ENCODE measurements at regions not wholly inside any gene's neighbourhood (a gene's known extent, or its start where the extent isn't known, plus 50 kb on each side); places are given as distances from the start of the nearest gene placed in this dataset.
"Not testable (repeated sequence)": the region's sequence is repeated elsewhere in the genome, so short reads cannot be mapped to it uniquely, and the experiment has no call there.

DNA sequence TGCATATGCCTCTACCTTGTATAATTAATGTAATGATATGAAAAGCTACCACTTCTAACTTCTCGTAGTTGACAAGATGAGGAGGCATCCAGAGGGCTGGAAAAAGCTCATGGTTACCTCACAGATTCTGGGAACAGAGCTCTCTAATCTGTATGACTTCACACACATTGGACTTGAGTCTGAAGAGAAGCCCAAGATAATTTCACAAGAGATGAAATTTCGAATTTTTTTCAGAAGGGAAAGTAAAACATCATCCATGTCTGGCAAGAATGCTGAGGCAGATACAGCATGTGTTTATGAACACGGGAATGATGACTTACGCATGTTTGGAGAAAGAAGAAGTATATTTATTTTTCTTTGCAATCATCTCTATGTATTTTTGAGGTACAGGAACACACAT, 141.8 kb upstream of the TENT5A start:
- intact Hi-C loops (cut with DNase I; ENCODE audit: low total_unique reads) = no loop called here
- Histone ChIP-seq H3K4me3 (peak overlapping the region in 1 of 3 donors; percentile 19), H3K9me3 (no peaks in the 10 kb centered on the region), H3K27ac (peak overlapping the region in 1 of 2 donors; percentile 73), H3K36me3 (no peaks in the 10 kb centered on the region), H3K27me3 (no peaks in the 10 kb centered on the region), H3K4me1 (peaks cover 0 to 4% of the 10 kb centered on the region in 2 donors)
- TF ChIP-seq POLR2AphosphoS5 (IDR thresholded peaks at IDR 0.05) (no peak), POLR2A (IDR thresholded peaks at IDR 0.05) (no peak)
- TF ChIP-seq, protein P1, sequence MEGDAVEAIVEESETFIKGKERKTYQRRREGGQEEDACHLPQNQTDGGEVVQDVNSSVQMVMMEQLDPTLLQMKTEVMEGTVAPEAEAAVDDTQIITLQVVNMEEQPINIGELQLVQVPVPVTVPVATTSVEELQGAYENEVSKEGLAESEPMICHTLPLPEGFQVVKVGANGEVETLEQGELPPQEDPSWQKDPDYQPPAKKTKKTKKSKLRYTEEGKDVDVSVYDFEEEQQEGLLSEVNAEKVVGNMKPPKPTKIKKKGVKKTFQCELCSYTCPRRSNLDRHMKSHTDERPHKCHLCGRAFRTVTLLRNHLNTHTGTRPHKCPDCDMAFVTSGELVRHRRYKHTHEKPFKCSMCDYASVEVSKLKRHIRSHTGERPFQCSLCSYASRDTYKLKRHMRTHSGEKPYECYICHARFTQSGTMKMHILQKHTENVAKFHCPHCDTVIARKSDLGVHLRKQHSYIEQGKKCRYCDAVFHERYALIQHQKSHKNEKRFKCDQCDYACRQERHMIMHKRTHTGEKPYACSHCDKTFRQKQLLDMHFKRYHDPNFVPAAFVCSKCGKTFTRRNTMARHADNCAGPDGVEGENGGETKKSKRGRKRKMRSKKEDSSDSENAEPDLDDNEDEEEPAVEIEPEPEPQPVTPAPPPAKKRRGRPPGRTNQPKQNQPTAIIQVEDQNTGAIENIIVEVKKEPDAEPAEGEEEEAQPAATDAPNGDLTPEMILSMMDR (IDR thresholded peaks at IDR 0.05) = no peak
- DNase-seq (ENCODE audit: low spot score in 2 of 2) = no peak

DNA sequence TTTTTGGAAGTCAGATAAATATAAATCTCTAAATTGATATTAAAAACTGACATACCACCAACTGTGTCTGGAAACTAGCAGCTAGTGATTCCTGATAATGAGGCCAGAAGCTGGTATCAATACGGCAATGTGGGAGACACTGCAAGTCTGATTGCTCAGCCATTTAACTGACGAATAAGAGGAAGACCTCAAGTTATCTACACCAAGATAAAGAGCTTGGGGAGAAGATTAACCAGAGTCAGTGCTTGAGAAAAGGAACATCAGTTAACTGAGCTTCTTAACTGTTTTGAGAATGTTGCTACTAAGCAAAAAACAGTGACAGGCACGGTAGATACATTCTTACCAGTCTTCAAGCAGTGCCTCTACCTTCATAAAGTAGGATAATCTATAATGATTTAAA, 140.4 kb upstream of the TENT5A start:
- no peaks in the 10 kb centered on the region for H3K27me3 ChIP-seq
- DNase-seq (ENCODE audit: low spot score in 2 of 2) = no peak
- peaks cover 0 to 4% of the 10 kb centered on the region in 2 donors for H3K4me1 ChIP-seq
- TF ChIP-seq, protein P1 (IDR thresholded peaks at IDR 0.05) = no peak
- TF ChIP-seq POLR2AphosphoS5 (IDR thresholded peaks at IDR 0.05) (no peak), POLR2A (IDR thresholded peaks at IDR 0.05) (no peak)
- no peaks in the 10 kb centered on the region for H3K36me3 ChIP-seq
- H3K27ac ChIP-seq = no peak overlapping the region
- intact Hi-C loops (cut with DNase I; ENCODE audit: low total_unique reads) = no loop called here
- no peaks in the 10 kb centered on the region for H3K9me3 ChIP-seq
- no peak overlapping the region for H3K4me3 ChIP-seq

DNA sequence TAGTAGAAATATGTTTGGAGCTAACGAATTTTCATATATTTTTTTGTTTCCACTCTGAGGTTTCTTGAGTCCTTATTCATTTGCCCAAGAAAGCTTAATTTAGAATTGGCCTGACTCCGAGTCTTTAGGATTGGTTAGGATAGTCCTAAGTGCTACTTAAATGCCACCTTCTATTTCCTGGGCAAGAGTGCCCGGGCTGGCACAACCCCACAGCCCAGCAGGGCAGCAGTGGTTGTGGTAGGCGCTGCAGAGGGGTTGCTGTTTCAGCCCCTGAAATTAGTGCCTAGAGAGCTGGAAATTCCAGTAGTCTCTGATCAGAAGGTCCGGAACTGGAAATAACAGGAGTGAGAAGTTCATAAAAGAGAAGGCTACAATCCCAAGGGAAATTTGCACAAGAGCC, 139.4 kb upstream of the TENT5A start:
- H3K4me3 ChIP-seq = no peak overlapping the region
- intact Hi-C loops (cut with DNase I; ENCODE audit: low total_unique reads) = no loop called here
- H3K27me3 ChIP-seq = no peaks in the 10 kb centered on the region
- no peak for DNase-seq (ENCODE audit: low spot score in 2 of 2)
- H3K27ac ChIP-seq = no peak overlapping the region
- TF ChIP-seq POLR2A (IDR thresholded peaks at IDR 0.05) = no peak
- TF ChIP-seq, protein P1 (IDR thresholded peaks at IDR 0.05) = no peak
- TF ChIP-seq POLR2AphosphoS5 (IDR thresholded peaks at IDR 0.05) = no peak
- no peaks in the 10 kb centered on the region for H3K9me3 ChIP-seq
- H3K36me3 ChIP-seq = no peaks in the 10 kb centered on the region
- H3K4me1 ChIP-seq = peaks cover 0 to 4% of the 10 kb centered on the region in 2 donors

DNA sequence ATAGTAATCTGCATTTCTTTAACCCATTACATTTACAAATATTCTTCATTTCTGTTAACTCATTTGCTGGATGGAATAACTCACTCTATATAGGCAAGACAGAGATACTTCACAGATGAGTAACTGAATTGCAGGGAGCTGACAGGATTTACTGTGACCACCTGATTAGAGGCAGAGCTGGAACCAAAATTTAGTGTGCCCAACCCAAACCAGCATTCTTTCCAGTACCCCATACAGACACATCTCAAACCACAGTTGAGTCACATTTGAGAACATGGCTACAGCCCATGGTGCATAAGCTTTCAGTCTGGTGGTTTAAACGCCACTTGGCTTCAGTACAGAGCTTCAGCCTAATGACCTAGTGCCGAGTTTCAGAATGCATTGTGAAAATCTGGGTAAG, 138.4 kb upstream of the TENT5A start:
- H3K27ac ChIP-seq = no peak overlapping the region
- H3K36me3 ChIP-seq = no peaks in the 10 kb centered on the region
- no peak overlapping the region for H3K4me3 ChIP-seq
- intact Hi-C loops (cut with DNase I; ENCODE audit: low total_unique reads) = no loop called here
- DNase-seq (ENCODE audit: low spot score in 2 of 2) = no peak
- no peaks in the 10 kb centered on the region for H3K27me3 ChIP-seq
- TF ChIP-seq, protein P1 (IDR thresholded peaks at IDR 0.05) = no peak
- TF ChIP-seq POLR2A (IDR thresholded peaks at IDR 0.05) = no peak
- no peak for TF ChIP-seq POLR2AphosphoS5 (IDR thresholded peaks at IDR 0.05)
- H3K4me1 ChIP-seq = peaks cover 0 to 4% of the 10 kb centered on the region in 2 donors
- H3K9me3 ChIP-seq = no peaks in the 10 kb centered on the region

DNA sequence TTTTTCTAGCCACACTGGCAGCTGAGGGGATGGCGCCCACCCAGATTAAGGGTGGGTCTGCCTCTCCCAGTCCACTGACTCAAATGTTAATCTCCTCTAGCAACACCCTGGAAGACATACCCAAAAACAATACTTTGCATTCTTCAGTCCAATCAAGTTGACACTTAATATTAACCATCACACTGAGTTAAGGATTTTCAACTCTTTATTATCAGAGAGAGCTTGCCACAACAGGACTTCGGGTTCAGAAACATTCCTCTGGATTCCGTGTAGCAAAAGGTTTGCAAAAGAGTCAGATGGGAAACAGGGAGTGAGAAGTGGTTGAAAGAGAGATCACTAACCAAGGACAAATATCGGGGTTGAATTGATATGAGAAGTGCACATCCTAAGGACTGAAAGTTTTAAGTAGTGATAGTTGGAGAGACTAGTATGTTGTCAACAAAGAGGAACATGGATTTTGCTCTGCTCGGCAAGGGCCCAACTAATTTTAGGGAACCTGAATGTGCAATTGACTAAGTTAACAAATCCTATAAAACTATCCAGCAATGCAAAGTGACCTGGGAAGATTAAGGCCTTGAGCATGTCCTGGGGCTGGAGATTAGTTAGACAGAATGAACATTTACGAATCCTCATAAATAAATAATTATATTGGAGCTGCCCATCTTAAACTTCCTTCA, 137.0 kb upstream of the TENT5A start:
- intact Hi-C loops (cut with DNase I; ENCODE audit: low total_unique reads) = no loop called here
- H3K27ac ChIP-seq = no peak overlapping the region
- DNase-seq (ENCODE audit: low spot score in 2 of 2) = no peak
- no peaks in the 10 kb centered on the region for H3K27me3 ChIP-seq
- no peaks in the 10 kb centered on the region for H3K9me3 ChIP-seq
- H3K4me3 ChIP-seq = no peak overlapping the region
- no peak for TF ChIP-seq POLR2AphosphoS5 (IDR thresholded peaks at IDR 0.05)
- TF ChIP-seq, protein P1 (IDR thresholded peaks at IDR 0.05) = no peak
- TF ChIP-seq POLR2A (IDR thresholded peaks at IDR 0.05) = no peak
- no peaks in the 10 kb centered on the region for H3K4me1 ChIP-seq
- no peaks in the 10 kb centered on the region for H3K36me3 ChIP-seq

DNA sequence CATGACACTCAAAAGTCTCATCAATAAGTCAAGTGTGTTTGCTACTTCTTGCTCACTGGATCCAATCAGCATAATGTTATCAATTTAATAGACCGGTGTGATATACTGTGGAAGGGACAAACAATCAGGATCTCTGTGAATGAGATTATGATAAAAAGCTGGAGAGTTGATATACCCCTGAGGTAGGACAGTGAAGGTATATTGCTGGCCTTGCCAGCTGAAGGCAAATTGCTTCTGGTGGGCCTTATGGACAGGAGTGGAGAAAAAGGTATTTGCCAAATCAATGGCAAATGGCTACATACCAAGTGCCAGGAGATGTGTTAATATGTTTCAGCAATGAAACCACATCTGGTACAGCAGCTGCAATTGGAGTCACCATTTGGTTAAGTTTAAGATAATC, 134.4 kb upstream of the TENT5A start:
- DNase-seq (ENCODE audit: low spot score in 2 of 2); H3K9me3 ChIP-seq; H3K36me3 ChIP-seq; H3K27me3 ChIP-seq; H3K4me1 ChIP-seq; H3K27ac ChIP-seq; intact Hi-C loops (cut with DNase I; ENCODE audit: low total_unique reads); H3K4me3 ChIP-seq: not testable (repeated sequence)
